HCT116 (cell line): ENCODE measurements at regions not wholly inside any gene's neighbourhood (a gene's known extent, or its start where the extent isn't known, plus 50 kb on each side); places are given as distances from the start of the nearest gene placed in this dataset.

Experiments
- ATAC-seq: fragments of 200-7000 bp; cut with Tn5 transposase; 2 replicates; pipeline ENCODE4 v1.9.1; 2020; ENCODE audit warnings: mild to moderate bottlenecking, moderate library complexity
- BruUV-seq: library from RNA; stranded (reverse); fragments of 400-500 nt; replicated peaks from 2 replicates; lab custom pipeline; 2021; lab: Mats Ljungman, UMichigan
- CTCF ChIA-PET: fragments of 300-600 bp; sonication (Branson Sonifier 250); formaldehyde crosslinking; loops from one replicate; lab custom pipeline; 2021; ENCODE audit warnings: antibody characterized with exemption; lab: Charles Lee
- POLR2A ChIA-PET: fragments of 300-600, 350-600 bp; sonication (Branson Sonifier 250); formaldehyde crosslinking; loops from one replicate; lab custom pipeline; 2021; ENCODE audit warnings: antibody characterized with exemption; lab: Charles Lee
- RAD21 ChIA-PET, 2 experiments: fragments of 300-600 bp; sonication (Branson Sonifier 250); formaldehyde crosslinking; loops; one replicate each; lab custom pipeline; 2023; ENCODE audit warnings: low total read pairs in 2 of 2; ENCODE audit not compliant: uncharacterized antibody in 2 of 2, unreplicated experiment in 2 of 2, low non-redundant PET in 1 of 2; lab: Charles Lee
- DNase-seq: peaks from one replicate; pipeline ENCODE4 v3.0.0-alpha.2; 2010; ENCODE audit warnings: low read depth, low spot score
- H2AFZ ChIP-seq: fragments of 200-600 bp; shearing (Covaris generic), sonication (generic); 2 replicates; pipeline ENCODE4 v1.6.1; 2017; ENCODE audit warnings: low read depth, mixed run types, mixed read lengths, antibody characterized with exemption, low read length; ENCODE audit not compliant: poor library complexity, severe bottlenecking
- H3K27ac ChIP-seq: 2 replicates; pipeline ENCODE4 v1.5.1; 2012; ENCODE audit warnings: low read depth, low read length
- H3K27me3 ChIP-seq: fragments of 200-600 bp; sonication (generic); 2 replicates; pipeline ENCODE4 v1.6.1; 2016; ENCODE audit warnings: mixed run types, low read length, mixed read lengths; ENCODE audit not compliant: insufficient read depth
- H3K36me3 ChIP-seq, 2 experiments: fragments of 200-500 bp in 1 of 2; fragments of 200-600 bp in 1 of 2; sonication (Bioruptor generic) in 1 of 2; sonication (generic) in 1 of 2; 2 replicates each; pipeline versions ENCODE4 v1.5.1 to v1.6.1; 2014 to 2016; ENCODE audit warnings: low read length in 2 of 2, inconsistent platforms in 1 of 2, mixed read lengths in 1 of 2, mixed run types in 1 of 2; ENCODE audit not compliant: insufficient read depth in 2 of 2, control insufficient read depth in 1 of 2
- H3K4me1 ChIP-seq, 2 experiments: fragments of 200-600 bp in 1 of 2; sonication (generic) in 1 of 2; 2 replicates each; pipeline versions ENCODE4 v1.5.1 to v1.6.1; 2012 to 2017; ENCODE audit warnings: low read length in 2 of 2, inconsistent platforms in 1 of 2, mild to moderate bottlenecking in 1 of 2, mixed read lengths in 1 of 2, mixed run types in 1 of 2, moderate library complexity in 1 of 2; ENCODE audit not compliant: insufficient read depth in 2 of 2, control insufficient read depth in 1 of 2
- H3K4me2 ChIP-seq: fragments of 200-600 bp; sonication (generic); 2 replicates; pipeline ENCODE4 v1.6.1; 2017; ENCODE audit warnings: mixed run types, low read length, mixed read lengths
- H3K4me3 ChIP-seq, 2 experiments: fragments of 200-600 bp in 1 of 2; sonication (generic) in 1 of 2; replicated peaks in 1 of 2; 2 replicates each; pipeline ENCODE4 v1.5.1; 2011 to 2016; ENCODE audit warnings: low read length in 2 of 2, control low read depth in 1 of 2, low read depth in 1 of 2, mild to moderate bottlenecking in 1 of 2, mixed read lengths in 1 of 2, mixed run types in 1 of 2
- H3K79me2 ChIP-seq: fragments of 200-600 bp; sonication (generic); 2 replicates; pipeline ENCODE4 v1.6.1; 2017; ENCODE audit warnings: mild to moderate bottlenecking, mixed run types, low read length, moderate library complexity, mixed read lengths; ENCODE audit not compliant: insufficient read depth
- H3K9ac ChIP-seq: fragments of 200-600 bp; sonication (generic); 2 replicates; pipeline ENCODE4 v1.6.1; 2016; ENCODE audit warnings: low read length, mixed read lengths
- H3K9me2 ChIP-seq: fragments of 200-600 bp; sonication (generic), shearing (Covaris generic); 2 replicates; pipeline ENCODE4 v1.6.1; 2017; ENCODE audit warnings: mixed run types, mild to moderate bottlenecking, moderate library complexity; ENCODE audit not compliant: insufficient read depth
- H3K9me3 ChIP-seq, 2 experiments: fragments of 200-500 bp in 1 of 2; fragments of 200-600 bp in 1 of 2; sonication (Bioruptor generic) in 1 of 2; sonication (generic) in 1 of 2; 2 replicates each; pipeline ENCODE4 v1.6.1; 2014 to 2017; ENCODE audit warnings: low read length in 2 of 2, mixed read lengths in 2 of 2, inconsistent platforms in 1 of 2, low read depth in 1 of 2, mild to moderate bottlenecking in 1 of 2, mixed run types in 1 of 2, moderate library complexity in 1 of 2; ENCODE audit not compliant: control insufficient read depth in 1 of 2, insufficient read depth in 1 of 2
- H4K20me1 ChIP-seq: fragments of 200-600 bp; sonication (generic), shearing (Covaris generic); 2 replicates; pipeline ENCODE4 v1.6.1; 2017; ENCODE audit warnings: mixed run types, mild to moderate bottlenecking, moderate library complexity; ENCODE audit not compliant: insufficient read depth
- CBX3 ChIP-seq: IDR thresholded peaks from 2 replicates; pipeline ENCODE4 v1.6.1; 2012; ENCODE audit warnings: low read depth
- CEBPB ChIP-seq: IDR thresholded peaks from 2 replicates; pipeline ENCODE4 v1.6.1; 2012; ENCODE audit warnings: low read depth
- EGR1 ChIP-seq: IDR thresholded peaks from 2 replicates; pipeline ENCODE4 v1.6.1; 2012; ENCODE audit warnings: low read depth
- ELF1 ChIP-seq: IDR thresholded peaks from 2 replicates; pipeline ENCODE4 v1.6.1; 2012; ENCODE audit warnings: low read depth, borderline replicate concordance
- EZH2 ChIP-seq: fragments of 200-600 bp; sonication (generic); IDR thresholded peaks from 2 replicates; pipeline ENCODE4 v1.6.1; 2017; ENCODE audit warnings: antibody characterized with exemption, mixed run types
- FOSL1 ChIP-seq: IDR thresholded peaks from 2 replicates; pipeline ENCODE4 v1.6.1; 2012; ENCODE audit warnings: low read depth
- JUND ChIP-seq: IDR thresholded peaks from 2 replicates; pipeline ENCODE4 v1.6.1; 2012
- MAX ChIP-seq: IDR thresholded peaks from 2 replicates; pipeline ENCODE4 v1.6.1; 2012
- POLR2A ChIP-seq: IDR thresholded peaks from 2 replicates; pipeline ENCODE4 v1.7.0; 2011; ENCODE audit warnings: borderline replicate concordance; ENCODE audit not compliant: insufficient read depth, insufficient read length; ENCODE audit errors: extremely low read depth
- RAD21 ChIP-seq: IDR thresholded peaks from 2 replicates; pipeline ENCODE4 v1.6.1; 2012; ENCODE audit warnings: low read depth, mild to moderate bottlenecking
- SIN3A ChIP-seq: IDR thresholded peaks from 2 replicates; pipeline ENCODE4 v1.6.1; 2012; ENCODE audit warnings: low read depth
- SP1 ChIP-seq: IDR thresholded peaks from 2 replicates; pipeline ENCODE4 v1.6.1; 2012; ENCODE audit warnings: low read depth
- SRF ChIP-seq: IDR thresholded peaks from 2 replicates; pipeline ENCODE4 v1.6.1; 2012; ENCODE audit warnings: low read depth
- YY1 ChIP-seq: IDR thresholded peaks from 2 replicates; pipeline ENCODE4 v1.6.1; 2011; ENCODE audit warnings: low read length, low read depth, moderate library complexity, mild to moderate bottlenecking; ENCODE audit not compliant: insufficient replicate concordance; ENCODE audit errors: extremely low read depth
- ZFX ChIP-seq: fragments of 450-650 bp; IDR thresholded peaks from 2 replicates; pipeline ENCODE4 v1.6.1; 2017
- ZNF274 ChIP-seq: fragments of 200-500 bp; sonication (Bioruptor generic); IDR thresholded peaks from 2 replicates; pipeline ENCODE4 v1.6.1; 2014; ENCODE audit warnings: mild to moderate bottlenecking, low read depth, low read length, inconsistent platforms
- intact Hi-C: fragments of 100-400 bp; cut with micrococcal nuclease; formaldehyde crosslinking; loops from 2 replicates; pipeline ENCODE4 v1.10.0; 2022
- TF ChIP-seq, protein P1 (sequence below): IDR thresholded peaks from 2 replicates; pipeline ENCODE4 v1.6.1; 2011; ENCODE audit warnings: mild to moderate bottlenecking, low read length, moderate library complexity; ENCODE audit not compliant: insufficient replicate concordance; ENCODE audit errors: extremely low read depth
- TF ChIP-seq, protein P2 (sequence below): IDR thresholded peaks from 2 replicates; pipeline ENCODE4 v1.6.1; 2012
- TF ChIP-seq, protein P3 (sequence below), 3 experiments: fragments of 200-600 bp in 1 of 3; sonication (generic) in 1 of 3; IDR thresholded peaks in 2 of 3; conservative IDR thresholded peaks in 1 of 3; 2 replicates each; pipeline ENCODE4 v1.5.1; 2012 to 2017; ENCODE audit warnings: low read depth in 2 of 3, low read length in 2 of 3, antibody characterized with exemption in 1 of 3, borderline replicate concordance in 1 of 3, control low read depth in 1 of 3, mild to moderate bottlenecking in 1 of 3, mixed read lengths in 1 of 3, mixed run types in 1 of 3, moderate library complexity in 1 of 3; ENCODE audit not compliant: insufficient read depth in 1 of 3

DNA sequence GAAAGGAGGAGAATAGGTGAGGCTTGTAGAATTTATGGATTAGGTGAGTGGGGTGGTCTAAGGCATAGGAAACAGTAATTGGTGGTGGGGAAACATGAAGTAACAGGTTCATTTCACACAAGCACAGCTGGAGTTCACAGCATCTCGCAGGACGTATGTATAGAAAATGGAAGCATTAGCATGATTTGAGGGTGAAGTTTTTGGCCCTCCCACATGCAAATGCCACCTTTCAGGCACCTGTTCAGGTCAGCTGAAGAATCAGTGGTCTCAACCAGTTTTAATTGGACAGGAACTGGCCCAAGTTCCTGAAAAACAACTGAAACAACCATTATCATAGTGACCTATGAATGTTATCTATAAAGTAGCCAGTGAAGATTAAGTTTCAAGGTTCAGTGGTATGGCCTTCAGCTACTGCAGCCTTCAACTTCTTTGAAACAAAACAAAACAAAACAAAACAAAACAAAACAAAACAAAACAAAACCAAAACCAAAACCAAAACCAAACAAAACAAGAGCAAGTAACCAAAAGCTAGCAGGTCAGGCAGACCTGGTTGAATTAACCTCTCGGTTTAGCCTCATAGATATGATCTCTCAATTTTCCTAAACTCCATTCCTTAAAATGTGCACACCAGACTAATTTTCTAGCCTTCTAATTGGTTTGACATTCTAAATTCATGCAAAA, 102.1 kb upstream of the SPHKAP start:
- H3K4me1 ChIP-seq: no peaks in the 10 kb centered on the region
- H3K9me2 ChIP-seq: no peaks in the 10 kb centered on the region
- POLR2A ChIA-PET: no interaction called here
- H3K4me3 ChIP-seq: no peak overlapping the region
- no peak overlapping the region for H3K27ac ChIP-seq
- TF ChIP-seq ZFX (no peak), SIN3A (no peak), FOSL1 (no peak), CBX3 (no peak), EGR1 (no peak), ZNF274 (no peak), JUND (no peak), POLR2A (no peak), MAX (no peak), SRF (no peak), CEBPB (no peak), SP1 (no peak), RAD21 (no peak), EZH2 (no peak), ELF1 (no peak), YY1 (no peak)
- TF ChIP-seq, protein P1, sequence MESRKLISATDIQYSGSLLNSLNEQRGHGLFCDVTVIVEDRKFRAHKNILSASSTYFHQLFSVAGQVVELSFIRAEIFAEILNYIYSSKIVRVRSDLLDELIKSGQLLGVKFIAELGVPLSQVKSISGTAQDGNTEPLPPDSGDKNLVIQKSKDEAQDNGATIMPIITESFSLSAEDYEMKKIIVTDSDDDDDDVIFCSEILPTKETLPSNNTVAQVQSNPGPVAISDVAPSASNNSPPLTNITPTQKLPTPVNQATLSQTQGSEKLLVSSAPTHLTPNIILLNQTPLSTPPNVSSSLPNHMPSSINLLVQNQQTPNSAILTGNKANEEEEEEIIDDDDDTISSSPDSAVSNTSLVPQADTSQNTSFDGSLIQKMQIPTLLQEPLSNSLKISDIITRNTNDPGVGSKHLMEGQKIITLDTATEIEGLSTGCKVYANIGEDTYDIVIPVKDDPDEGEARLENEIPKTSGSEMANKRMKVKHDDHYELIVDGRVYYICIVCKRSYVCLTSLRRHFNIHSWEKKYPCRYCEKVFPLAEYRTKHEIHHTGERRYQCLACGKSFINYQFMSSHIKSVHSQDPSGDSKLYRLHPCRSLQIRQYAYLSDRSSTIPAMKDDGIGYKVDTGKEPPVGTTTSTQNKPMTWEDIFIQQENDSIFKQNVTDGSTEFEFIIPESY: no peak
- TF ChIP-seq, protein P2, sequence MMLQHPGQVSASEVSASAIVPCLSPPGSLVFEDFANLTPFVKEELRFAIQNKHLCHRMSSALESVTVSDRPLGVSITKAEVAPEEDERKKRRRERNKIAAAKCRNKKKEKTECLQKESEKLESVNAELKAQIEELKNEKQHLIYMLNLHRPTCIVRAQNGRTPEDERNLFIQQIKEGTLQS: no peak
- TF ChIP-seq, protein P3, sequence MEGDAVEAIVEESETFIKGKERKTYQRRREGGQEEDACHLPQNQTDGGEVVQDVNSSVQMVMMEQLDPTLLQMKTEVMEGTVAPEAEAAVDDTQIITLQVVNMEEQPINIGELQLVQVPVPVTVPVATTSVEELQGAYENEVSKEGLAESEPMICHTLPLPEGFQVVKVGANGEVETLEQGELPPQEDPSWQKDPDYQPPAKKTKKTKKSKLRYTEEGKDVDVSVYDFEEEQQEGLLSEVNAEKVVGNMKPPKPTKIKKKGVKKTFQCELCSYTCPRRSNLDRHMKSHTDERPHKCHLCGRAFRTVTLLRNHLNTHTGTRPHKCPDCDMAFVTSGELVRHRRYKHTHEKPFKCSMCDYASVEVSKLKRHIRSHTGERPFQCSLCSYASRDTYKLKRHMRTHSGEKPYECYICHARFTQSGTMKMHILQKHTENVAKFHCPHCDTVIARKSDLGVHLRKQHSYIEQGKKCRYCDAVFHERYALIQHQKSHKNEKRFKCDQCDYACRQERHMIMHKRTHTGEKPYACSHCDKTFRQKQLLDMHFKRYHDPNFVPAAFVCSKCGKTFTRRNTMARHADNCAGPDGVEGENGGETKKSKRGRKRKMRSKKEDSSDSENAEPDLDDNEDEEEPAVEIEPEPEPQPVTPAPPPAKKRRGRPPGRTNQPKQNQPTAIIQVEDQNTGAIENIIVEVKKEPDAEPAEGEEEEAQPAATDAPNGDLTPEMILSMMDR (IDR thresholded peaks at IDR 0.05 in 2 of 3, conservative IDR thresholded peaks at IDR 0.05 in 1 of 3; ENCODE audit: borderline replicate concordance in 1 of 3, insufficient read depth in 1 of 3, low read depth in 2 of 3, low read length in 2 of 3): no peak
- no peak overlapping the region for H3K9ac ChIP-seq
- H3K36me3 ChIP-seq: no peaks in the 10 kb centered on the region
- CTCF ChIA-PET: no interaction called here
- DNase-seq (no peak), ATAC-seq (no peak)
- no peak overlapping the region for H2AFZ ChIP-seq
- RAD21 ChIA-PET: no interaction called here
- H4K20me1 ChIP-seq: no peaks in the 10 kb centered on the region
- no peaks in the 10 kb centered on the region for H3K79me2 ChIP-seq
- H3K4me2 ChIP-seq: no peak overlapping the region
- intact Hi-C loops: no loop called here
- no TSS peak for BruUV-seq
- no peaks in the 10 kb centered on the region for H3K27me3 ChIP-seq
- no peaks in the 10 kb centered on the region for H3K9me3 ChIP-seq
